ENCODE measurements at regions not wholly inside any gene's neighbourhood (a gene's known extent, or its start where the extent isn't known, plus 50 kb on each side); places are given as distances from the start of the nearest gene placed in this dataset.
A peak's percentile ranks its signal among the peaks of the same experiment; 100 is the strongest.

GRCh38 chr3:159609625-159610024 lies 379.0 kb upstream of the IL12A start:
- no peak for DNase-seq
- POLR2A ChIA-PET, result no interaction called here
- Histone ChIP-seq H3K27ac (ENCODE audit: low read depth in 2 of 2, low read length in 1 of 2) (no peak overlapping the region), H3K27me3 (ENCODE audit: insufficient read depth) (no peaks in the 10 kb centered on the region), H3F3A (replicated peaks; ENCODE audit: insufficient read depth) (no peaks in the 10 kb centered on the region), H3K9ac (no peak overlapping the region), H3K4me3 (ENCODE audit: low read depth in 2 of 2, low read length in 1 of 2) (no peak overlapping the region), H4K20me1 (ENCODE audit: insufficient read depth) (no peaks in the 10 kb centered on the region), H3K4me1 (ENCODE audit: control insufficient read depth in 1 of 2, insufficient read depth in 2 of 2, low read depth in 1 of 2, low read length in 1 of 2) (peaks cover 0 to 11% of the 10 kb centered on the region in 2 experiments; a peak in 2 of 4 replicates), H3K9me3 (no peaks in the 10 kb centered on the region), H3K4me2 (no peak overlapping the region), H3K9me2 (no peaks in the 10 kb centered on the region), H3K79me2 (ENCODE audit: insufficient read depth) (no peaks in the 10 kb centered on the region), H3K36me3 (replicated peaks in 1 of 2; ENCODE audit: control insufficient read depth in 1 of 2, insufficient read depth in 2 of 2, low read length in 1 of 2) (no peaks in the 10 kb centered on the region), H2AFZ (ENCODE audit: low read depth) (no peak overlapping the region)
- CTCF ChIA-PET, result interaction anchor here (1.4 kb wide), 1 partner anchor 350 kb away, joined by 3 read pairs; no protein-coding TSS in a partner anchor
- whole genome bisulfite sequencing (ENCODE audit: low lambda C conversion rate), result 57% methylated on average over 7 of the region's 7 CpGs
- TF ChIP-seq USF1 (IDR thresholded peaks at IDR 0.05; ENCODE audit: borderline replicate concordance, low read depth) (no peak), NRF1 (IDR thresholded peaks at IDR 0.05; ENCODE audit: low read depth, low read length) (no peak)

GRCh38 chr3:159616234-159616825 lies 372.3 kb upstream of the IL12A start:
- Histone ChIP-seq H3K4me2 (no peak overlapping the region), H3K27ac (ENCODE audit: low read depth in 2 of 2, low read length in 1 of 2) (no peak overlapping the region), H3K4me1 (ENCODE audit: control insufficient read depth in 1 of 2, insufficient read depth in 2 of 2, low read depth in 1 of 2, low read length in 1 of 2) (peaks cover 0 to 3% of the 10 kb centered on the region in 2 experiments; a peak in 2 of 4 replicates), H3K9me3 (no peaks in the 10 kb centered on the region), H3F3A (replicated peaks; ENCODE audit: insufficient read depth) (no peaks in the 10 kb centered on the region), H3K9ac (no peak overlapping the region), H3K4me3 (ENCODE audit: low read depth in 2 of 2, low read length in 1 of 2) (no peak overlapping the region), H4K20me1 (ENCODE audit: insufficient read depth) (no peaks in the 10 kb centered on the region), H3K9me2 (no peaks in the 10 kb centered on the region), H3K36me3 (replicated peaks in 1 of 2; ENCODE audit: control insufficient read depth in 1 of 2, insufficient read depth in 2 of 2, low read length in 1 of 2) (no peaks in the 10 kb centered on the region), H2AFZ (ENCODE audit: low read depth) (no peak overlapping the region), H3K79me2 (ENCODE audit: insufficient read depth) (no peaks in the 10 kb centered on the region), H3K27me3 (ENCODE audit: insufficient read depth) (no peaks in the 10 kb centered on the region)
- ChIA-PET CTCF (interaction anchor here (0.9 to 3.3 kb wide), 4 partner anchors 12 to 389 kb away, joined by 3 to 14 read pairs (median 9); no protein-coding TSS in a partner anchor), POLR2A (no interaction called here)
- TF ChIP-seq TAF1 (IDR thresholded peaks at IDR 0.05; ENCODE audit: borderline replicate concordance, low read depth, low read length), result no peak
- no peak for TF ChIP-seq FOXJ3 (CRISPR knock-in tag; IDR thresholded peaks at IDR 0.05)
- peak; percentile 70 for TF ChIP-seq RAD21 (IDR thresholded peaks at IDR 0.05; ENCODE audit: low read length)
- TF ChIP-seq SMC3 (IDR thresholded peaks at IDR 0.05; ENCODE audit: low read depth, low read length), result peak; percentile 73
- TF ChIP-seq FOXM1 (IDR thresholded peaks at IDR 0.05; ENCODE audit: low read depth), result no peak
- no peak for TF ChIP-seq EZH2phosphoT487 (IDR thresholded peaks at IDR 0.05; ENCODE audit: borderline replicate concordance, low read depth)
- no peak for TF ChIP-seq FOSL2 (IDR thresholded peaks at IDR 0.05; ENCODE audit: borderline replicate concordance, low read depth)
- no peak for TF ChIP-seq SIN3A (IDR thresholded peaks at IDR 0.05; ENCODE audit: borderline replicate concordance, low read depth, low read length)
- no peak for TF ChIP-seq NFIC (IDR thresholded peaks at IDR 0.05; ENCODE audit: borderline replicate concordance)
- TF ChIP-seq MXI1 (IDR thresholded peaks at IDR 0.05; ENCODE audit: low read depth, low read length), result no peak
- no peak for TF ChIP-seq RXRA (IDR thresholded peaks at IDR 0.05; ENCODE audit: borderline replicate concordance, low read depth)
- TF ChIP-seq TEAD4 (IDR thresholded peaks at IDR 0.05; ENCODE audit: borderline replicate concordance, insufficient read depth), result no peak
- TF ChIP-seq MAX (IDR thresholded peaks at IDR 0.05; ENCODE audit: low read depth), result no peak
- peak; percentile 76 for TF ChIP-seq CTCF (IDR thresholded peaks at IDR 0.05)
- no peak for TF ChIP-seq IRF3 (IDR thresholded peaks at IDR 0.05; ENCODE audit: low read depth, low read length)
- no peak for TF ChIP-seq NRF1 (IDR thresholded peaks at IDR 0.05; ENCODE audit: low read depth, low read length)
- TF ChIP-seq ELF1 (IDR thresholded peaks at IDR 0.05), result no peak
- WGBS (ENCODE audit: low lambda C conversion rate), result 40% methylated on average over 7 of the region's 7 CpGs
- no peak for DNase-seq
